D721Med (cell line): ENCODE measurements at regions not wholly inside any gene's neighbourhood (a gene's known extent, or its start where the extent isn't known, plus 50 kb on each side); places are given as distances from the start of the nearest gene placed in this dataset.

ENCODE experiments used
- DNase-seq: peaks from one replicate; pipeline ENCODE4 v3.0.0; 2011; ENCODE audit warnings: low spot score; ENCODE audit not compliant: insufficient read length
- FAIRE-seq: peaks from 2 replicates; lab custom pipeline; 2011; peaks lifted over from hg19 to GRCh38; lab: Jason Lieb, UNC
- CTCF ChIP-seq: IDR thresholded peaks from 2 replicates; pipeline ENCODE4 v1.5.1; 2012; ENCODE audit warnings: mild to moderate bottlenecking, control low read depth; ENCODE audit not compliant: insufficient read depth; ENCODE audit errors: missing control alignments

- no peak for DNase-seq
- TF ChIP-seq CTCF: no peak
- FAIRE-seq: no peak
Observed at GRCh38 chr9:22265038-22265437, 181.6 kb upstream of the DMRTA1 start.

- DNase-seq (no peak), FAIRE-seq (no peak)
- TF ChIP-seq CTCF: no peak
Observed at GRCh38 chr9:22265534-22265933, 181.1 kb upstream of the DMRTA1 start.

GRCh38 chr9:22274477-22274876 lies 172.1 kb upstream of the DMRTA1 start:
- DNase-seq (no peak), FAIRE-seq (no peak)
- TF ChIP-seq CTCF: no peak

- TF ChIP-seq CTCF: no peak
- no peak for FAIRE-seq
- DNase-seq: no peak
Observed at GRCh38 chr9:22278426-22278825, 168.2 kb upstream of the DMRTA1 start.

GRCh38 chr9:22279636-22280035 lies 167.0 kb upstream of the DMRTA1 start:
- FAIRE-seq (no peak), DNase-seq (no peak)
- TF ChIP-seq CTCF: no peak

GRCh38 chr9:22285066-22285465 lies 161.6 kb upstream of the DMRTA1 start:
- no peak for DNase-seq
- no peak for FAIRE-seq
- no peak for TF ChIP-seq CTCF

GRCh38 chr9:22286661-22287060 lies 160.0 kb upstream of the DMRTA1 start:
- FAIRE-seq: no peak
- no peak for TF ChIP-seq CTCF
- DNase-seq: no peak
